Naive B cell (primary cell): ENCODE measurements at regions not wholly inside any gene's neighbourhood (a gene's known extent, or its start where the extent isn't known, plus 50 kb on each side); places are given as distances from the start of the nearest gene placed in this dataset.
"Not testable (repeated sequence)": the region's sequence is repeated elsewhere in the genome, so short reads cannot be mapped to it uniquely, and the experiment has no call there.

ENCODE experiments used
- ATAC-seq, 2 donors: fragments of 150-1000 bp; cut with Tn5 transposase; 2 replicates each; pipeline ENCODE4 v1.10.0; 2021; ENCODE audit warnings: low read depth in 2 of 2, mild to moderate bottlenecking in 2 of 2, moderate library complexity in 2 of 2
- DNase-seq: peaks from one replicate; pipeline ENCODE4 v3.0.0; 2022
- H3K27ac Mint-ChIP-seq, 6 donors: one replicate each; pipeline ENCODE4 v1.8.0; 2020 to 2022; ENCODE audit warnings: mild to moderate bottlenecking in 6 of 6, mixed read lengths in 6 of 6, moderate library complexity in 5 of 6, inconsistent platforms in 2 of 6
- H3K27me3 Mint-ChIP-seq, 3 donors: one replicate each; pipeline ENCODE4 v1.8.0; 2021 to 2022; ENCODE audit warnings: mixed read lengths in 3 of 3, mild to moderate bottlenecking in 1 of 3
- H3K36me3 Mint-ChIP-seq, 2 donors: one replicate each; pipeline ENCODE4 v1.8.0; 2020 to 2022; ENCODE audit warnings: mixed read lengths in 2 of 2, inconsistent platforms in 1 of 2, mild to moderate bottlenecking in 1 of 2
- H3K4me1 Mint-ChIP-seq, 3 donors: one replicate each; pipeline ENCODE4 v1.8.0; 2020 to 2022; ENCODE audit warnings: mixed read lengths in 3 of 3, inconsistent platforms in 1 of 3, mild to moderate bottlenecking in 1 of 3, moderate library complexity in 1 of 3
- H3K4me3 Mint-ChIP-seq, 8 donors: one replicate each; pipeline ENCODE4 v1.8.0; 2020 to 2022; ENCODE audit warnings: mild to moderate bottlenecking in 8 of 8, mixed read lengths in 8 of 8, moderate library complexity in 8 of 8, inconsistent platforms in 2 of 8
- H3K9me3 Mint-ChIP-seq, 7 donors: one replicate each; pipeline ENCODE4 v1.8.0; 2020 to 2022; ENCODE audit warnings: mixed read lengths in 7 of 7, mild to moderate bottlenecking in 5 of 7, inconsistent platforms in 2 of 7, moderate library complexity in 1 of 7

DNA sequence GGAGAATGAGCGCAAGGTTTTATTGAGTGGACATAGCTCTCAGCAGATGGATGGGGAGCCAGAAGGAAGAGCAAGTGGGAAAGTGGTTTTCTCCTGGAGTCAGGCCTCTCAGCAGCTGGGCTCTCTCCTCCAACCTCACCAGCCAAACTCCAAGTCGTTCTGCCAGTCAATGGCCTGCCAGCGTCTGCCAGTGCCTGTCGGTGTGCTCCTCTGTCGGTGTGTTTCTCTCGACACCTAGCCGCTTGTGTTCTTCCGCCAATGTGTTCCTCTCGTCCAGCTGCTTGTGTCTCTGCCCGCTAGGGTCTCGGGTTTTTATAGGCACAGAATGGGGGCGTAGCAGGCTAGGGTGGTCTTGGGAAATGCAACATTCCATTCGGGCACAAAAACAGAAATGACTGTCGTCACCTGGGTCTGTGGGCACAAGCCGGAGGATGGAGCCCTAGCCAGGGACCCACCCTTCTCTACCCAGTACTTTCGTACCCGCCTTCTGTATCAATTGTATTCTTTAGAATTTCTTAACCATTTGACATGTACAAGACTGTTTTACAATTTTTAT lies 1365.4 kb downstream of the FSCB start:
- ATAC-seq = no peak

DNA sequence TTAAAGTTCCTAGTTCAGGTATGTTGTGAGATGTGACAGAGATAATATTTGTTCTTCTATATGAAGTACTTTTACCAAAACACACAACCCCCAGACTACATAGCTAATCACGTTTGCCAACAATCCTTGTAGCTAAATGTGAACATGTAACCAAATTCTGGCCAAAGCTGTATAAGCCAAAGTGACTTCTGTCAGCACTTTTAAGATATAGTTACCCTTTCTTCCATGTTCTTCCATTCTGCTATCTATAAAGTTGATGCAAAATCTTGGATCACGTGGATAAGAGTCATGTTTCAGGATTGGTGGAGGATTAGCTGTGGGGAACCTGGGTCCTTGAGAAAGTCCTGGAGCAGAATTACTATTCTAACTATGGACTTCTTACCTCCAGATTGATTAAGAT lies 1366.6 kb downstream of the FSCB start:
- no peak for DNase-seq
- Mint-ChIP-seq H3K4me3 (no peak overlapping the region), H3K27ac (no peak overlapping the region), H3K27me3 (no peaks in the 10 kb centered on the region), H3K9me3 (peaks cover 0 to 4% (median 1%) of the 10 kb centered on the region in 7 donors), H3K36me3 (no peaks in the 10 kb centered on the region), H3K4me1 (no peaks in the 10 kb centered on the region)
- ATAC-seq = no peak

More for the DNA sequence above, 1365.4 kb downstream of the FSCB start:
- no peaks in the 10 kb centered on the region for H3K4me1 Mint-ChIP-seq
- no peak for DNase-seq
- H3K9me3 Mint-ChIP-seq = peaks cover 0 to 2% (median 0%) of the 10 kb centered on the region in 7 donors
- no peaks in the 10 kb centered on the region for H3K36me3 Mint-ChIP-seq
- H3K27me3 Mint-ChIP-seq = no peaks in the 10 kb centered on the region
- H3K27ac Mint-ChIP-seq = no peak overlapping the region
- H3K4me3 Mint-ChIP-seq = no peak overlapping the region

DNA sequence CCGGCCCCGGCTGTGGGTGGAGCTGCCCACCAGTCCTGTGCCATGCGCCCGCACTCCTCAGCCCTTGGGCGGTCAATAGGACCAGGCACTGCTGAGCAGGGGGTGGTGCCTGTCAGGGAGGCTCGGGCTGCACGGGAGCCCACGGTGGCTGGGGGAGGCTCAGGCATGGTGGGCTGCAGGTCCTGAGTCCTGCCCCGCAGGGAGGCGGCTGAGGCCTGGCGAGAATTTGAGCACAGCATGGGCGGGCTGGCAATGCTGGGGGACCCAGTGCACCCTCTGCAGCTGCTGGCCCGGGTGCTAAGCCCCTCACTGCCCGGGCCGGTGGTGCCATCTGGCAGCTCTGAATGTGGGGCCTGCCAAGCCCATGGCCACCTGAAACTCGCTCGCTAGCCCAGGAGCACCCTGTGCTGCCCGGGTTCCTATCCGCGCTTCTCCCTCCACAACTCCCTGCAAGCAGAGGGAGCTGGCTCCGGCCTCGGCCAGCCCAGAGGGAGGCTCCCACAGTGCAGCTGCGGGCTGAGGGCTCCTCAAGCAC lies 1371.1 kb downstream of the FSCB start:
- Mint-ChIP-seq H3K27me3 (no peaks in the 10 kb centered on the region), H3K9me3 (peaks cover 0 to 6% (median 2%) of the 10 kb centered on the region in 7 donors), H3K4me1 (no peaks in the 10 kb centered on the region), H3K27ac (no peak overlapping the region), H3K36me3 (no peaks in the 10 kb centered on the region), H3K4me3 (no peak overlapping the region)
- no peak for ATAC-seq
- no peak for DNase-seq

DNA sequence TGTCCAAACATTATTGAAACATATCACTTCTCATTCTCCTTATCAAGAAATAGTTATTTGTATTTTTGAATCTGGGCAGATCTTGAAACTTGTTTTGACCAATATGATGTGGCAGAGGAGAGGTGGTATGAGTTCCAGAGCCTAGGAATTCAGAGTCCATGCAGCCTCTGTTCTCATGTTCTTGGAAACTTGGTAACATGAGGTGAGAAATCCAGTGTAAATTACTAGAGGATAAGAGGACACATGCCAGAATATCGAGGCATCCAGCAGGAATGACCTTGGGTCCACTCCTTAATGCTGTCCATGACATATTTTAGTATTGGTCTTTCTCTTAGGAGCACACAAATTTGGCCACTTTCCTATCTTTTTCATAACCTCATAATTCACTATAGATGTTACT lies 1374.6 kb downstream of the FSCB start:
- Mint-ChIP-seq H3K36me3 (no peaks in the 10 kb centered on the region), H3K9me3 (peaks cover 0 to 19% (median 3%) of the 10 kb centered on the region in 7 donors), H3K4me3 (no peak overlapping the region), H3K4me1 (no peaks in the 10 kb centered on the region), H3K27me3 (no peaks in the 10 kb centered on the region), H3K27ac (no peak overlapping the region)
- no peak for DNase-seq
- ATAC-seq = no peak

DNA sequence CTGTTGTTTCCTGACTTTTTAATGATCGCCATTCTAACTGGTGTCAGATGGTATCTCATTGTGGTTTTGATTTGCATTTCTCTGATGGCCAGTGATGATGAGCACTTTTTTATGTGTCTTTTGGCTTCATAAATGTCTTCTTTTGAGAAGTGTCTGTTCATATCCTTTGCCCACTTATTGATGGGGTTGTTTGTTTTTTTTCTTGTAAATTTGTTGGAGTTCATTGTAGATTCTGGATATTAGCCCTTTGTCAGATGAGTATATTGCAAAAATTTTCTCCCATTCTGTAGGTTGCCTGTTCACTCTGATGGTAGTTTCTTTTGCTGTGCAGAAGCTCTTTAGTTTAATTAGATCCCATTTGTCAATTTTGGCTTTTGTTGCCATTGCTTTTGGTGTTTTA lies 1378.7 kb downstream of the FSCB start:
- not testable (repeated sequence) for H3K36me3 Mint-ChIP-seq, H3K4me3 Mint-ChIP-seq, H3K27me3 Mint-ChIP-seq, DNase-seq, H3K4me1 Mint-ChIP-seq, H3K27ac Mint-ChIP-seq, ATAC-seq
- peaks cover 0 to 19% (median 1%) of the 10 kb centered on the region in 7 donors for H3K9me3 Mint-ChIP-seq

DNA sequence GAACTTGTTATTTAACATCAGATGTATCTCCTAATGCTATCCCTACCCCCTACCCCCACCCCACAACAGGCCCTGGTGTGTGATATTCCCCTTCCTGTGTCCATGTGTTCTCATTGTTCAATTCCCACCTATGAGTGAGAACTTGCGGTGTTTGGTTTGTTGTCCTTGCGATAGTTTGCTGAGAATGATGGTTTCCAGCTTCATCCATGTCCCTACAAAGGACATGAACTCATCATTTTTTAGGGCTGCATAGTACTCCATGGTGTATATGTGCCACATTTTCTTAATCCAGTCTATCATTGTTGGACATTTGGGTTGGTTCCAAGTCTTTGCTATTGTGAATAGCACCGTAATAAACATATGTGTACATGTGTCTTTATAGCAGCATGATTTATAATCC lies 1379.2 kb downstream of the FSCB start:
- not testable (repeated sequence) for H3K27ac Mint-ChIP-seq, H3K36me3 Mint-ChIP-seq, ATAC-seq, H3K4me1 Mint-ChIP-seq, H3K27me3 Mint-ChIP-seq, DNase-seq, H3K4me3 Mint-ChIP-seq
- H3K9me3 Mint-ChIP-seq = peaks cover 0 to 19% (median 1%) of the 10 kb centered on the region in 7 donors

DNA sequence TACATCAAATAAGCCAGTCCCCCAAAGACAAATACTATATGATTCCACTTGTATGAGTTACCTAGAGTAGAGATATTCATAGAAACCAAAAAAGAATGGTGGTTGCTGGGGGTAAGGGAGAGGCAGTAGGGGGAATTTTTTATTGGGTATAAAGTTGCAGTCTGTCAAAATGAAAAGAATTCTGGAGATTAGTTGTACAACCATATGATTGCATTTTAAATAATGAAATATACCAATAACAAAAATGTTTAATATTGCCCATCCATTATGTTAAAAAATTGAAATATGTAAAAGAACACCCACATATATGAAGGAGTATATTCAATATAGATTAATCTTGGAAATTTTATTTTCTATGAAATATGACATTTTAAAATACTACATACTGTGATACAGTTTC lies 1383.5 kb downstream of the FSCB start:
- H3K27me3 Mint-ChIP-seq = no peaks in the 10 kb centered on the region
- no peak overlapping the region for H3K27ac Mint-ChIP-seq
- ATAC-seq (no peak), DNase-seq (no peak)
- H3K4me1 Mint-ChIP-seq = no peaks in the 10 kb centered on the region
- peaks cover 2 to 20% (median 8%) of the 10 kb centered on the region in 7 donors for H3K9me3 Mint-ChIP-seq
- no peaks in the 10 kb centered on the region for H3K36me3 Mint-ChIP-seq
- no peak overlapping the region for H3K4me3 Mint-ChIP-seq

DNA sequence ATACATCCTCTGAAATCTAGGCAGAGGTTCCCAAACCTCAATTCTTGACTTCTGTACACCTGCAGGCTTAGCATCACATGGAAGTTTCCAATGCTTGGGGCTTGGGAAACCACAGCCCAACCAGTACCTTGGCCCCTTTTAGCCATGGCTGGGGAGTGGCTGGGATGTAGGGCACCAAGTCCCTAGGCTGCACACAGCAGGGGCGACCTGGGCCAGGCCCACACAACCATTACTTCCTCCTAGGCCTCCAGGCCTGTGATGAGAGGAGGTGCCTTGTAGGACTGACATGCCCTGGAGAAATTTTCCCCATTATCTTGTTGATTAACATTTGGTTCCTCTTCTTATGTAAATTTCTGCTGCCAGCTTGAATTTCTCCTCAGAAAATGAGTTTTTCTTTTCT lies 1387.4 kb downstream of the FSCB start:
- Mint-ChIP-seq H3K4me1 (no peaks in the 10 kb centered on the region), H3K36me3 (no peaks in the 10 kb centered on the region), H3K27ac (no peak overlapping the region), H3K4me3 (no peak overlapping the region), H3K9me3 (peaks cover 2 to 24% (median 12%) of the 10 kb centered on the region in 7 donors), H3K27me3 (no peaks in the 10 kb centered on the region)
- DNase-seq (no peak), ATAC-seq (no peak)

DNA sequence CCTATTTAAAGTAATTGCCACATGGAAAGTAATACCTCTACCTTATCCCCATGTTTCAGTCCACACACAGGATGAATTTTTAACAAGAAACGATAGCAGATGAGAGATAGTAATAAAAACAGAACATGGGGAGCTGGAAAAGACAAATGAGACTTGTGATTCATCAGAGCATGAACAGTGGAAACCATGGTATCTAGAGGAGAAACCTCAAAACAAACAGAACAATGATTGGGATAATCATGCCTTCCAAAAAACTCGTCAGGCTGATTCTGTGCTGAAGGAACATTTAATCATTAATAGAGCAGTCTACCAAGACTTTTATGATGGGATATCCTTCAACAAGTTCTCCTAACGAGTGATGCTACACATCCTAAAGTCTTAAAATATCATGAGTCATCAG lies 1390.7 kb downstream of the FSCB start:
- Mint-ChIP-seq H3K36me3 (no peaks in the 10 kb centered on the region), H3K4me3 (no peak overlapping the region), H3K27ac (no peak overlapping the region), H3K9me3 (peaks cover 2 to 24% (median 12%) of the 10 kb centered on the region in 7 donors), H3K27me3 (no peaks in the 10 kb centered on the region), H3K4me1 (no peaks in the 10 kb centered on the region)
- DNase-seq (no peak), ATAC-seq (no peak)

DNA sequence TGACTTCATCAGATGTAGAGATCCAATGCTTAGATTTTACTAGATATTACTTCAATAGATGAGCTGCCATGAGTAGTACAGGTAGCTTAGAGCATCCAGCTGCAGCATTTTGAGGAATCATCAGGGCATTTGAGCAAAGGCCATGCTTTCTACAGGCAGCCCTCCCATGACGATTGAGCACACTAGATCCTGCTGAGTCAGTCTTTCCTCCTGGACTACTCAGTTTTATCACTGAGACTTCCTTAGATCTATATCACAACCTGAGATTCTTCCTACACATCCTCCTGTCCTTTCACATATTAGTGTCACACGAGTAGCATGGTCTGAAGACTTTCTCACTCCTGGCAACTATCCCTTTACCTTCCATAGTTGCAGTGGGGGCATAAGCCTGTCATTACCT lies 1401.8 kb downstream of the FSCB start:
- Mint-ChIP-seq H3K4me1 (no peaks in the 10 kb centered on the region), H3K27ac (no peak overlapping the region), H3K27me3 (no peaks in the 10 kb centered on the region), H3K9me3 (peaks cover 0 to 10% (median 0%) of the 10 kb centered on the region in 7 donors), H3K36me3 (no peaks in the 10 kb centered on the region), H3K4me3 (no peak overlapping the region)
- ATAC-seq (no peak), DNase-seq (no peak)

DNA sequence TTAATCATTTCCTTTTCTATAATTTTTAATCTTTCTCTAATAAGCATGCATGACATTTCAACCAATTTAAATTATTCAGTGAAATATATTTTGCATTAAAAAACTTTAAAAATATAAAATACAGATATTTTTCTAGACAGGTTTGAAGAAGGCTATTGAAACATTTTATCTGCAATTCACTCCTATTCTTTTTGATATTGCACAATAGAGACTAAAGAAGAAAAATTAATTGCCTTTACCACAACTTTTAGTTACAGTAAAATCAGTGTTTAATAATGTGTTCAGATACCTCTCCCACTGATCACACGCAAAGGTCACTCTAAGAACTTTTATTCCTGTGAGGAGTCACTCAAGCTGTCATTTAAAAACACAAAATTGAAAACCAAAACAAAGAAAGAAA lies 1416.7 kb downstream of the FSCB start:
- no peak for ATAC-seq
- H3K9me3 Mint-ChIP-seq = peaks cover 0 to 7% (median 4%) of the 10 kb centered on the region in 7 donors
- no peak overlapping the region for H3K4me3 Mint-ChIP-seq
- no peaks in the 10 kb centered on the region for H3K36me3 Mint-ChIP-seq
- H3K27ac Mint-ChIP-seq = no peak overlapping the region
- no peak for DNase-seq
- H3K27me3 Mint-ChIP-seq = no peaks in the 10 kb centered on the region
- no peaks in the 10 kb centered on the region for H3K4me1 Mint-ChIP-seq

DNA sequence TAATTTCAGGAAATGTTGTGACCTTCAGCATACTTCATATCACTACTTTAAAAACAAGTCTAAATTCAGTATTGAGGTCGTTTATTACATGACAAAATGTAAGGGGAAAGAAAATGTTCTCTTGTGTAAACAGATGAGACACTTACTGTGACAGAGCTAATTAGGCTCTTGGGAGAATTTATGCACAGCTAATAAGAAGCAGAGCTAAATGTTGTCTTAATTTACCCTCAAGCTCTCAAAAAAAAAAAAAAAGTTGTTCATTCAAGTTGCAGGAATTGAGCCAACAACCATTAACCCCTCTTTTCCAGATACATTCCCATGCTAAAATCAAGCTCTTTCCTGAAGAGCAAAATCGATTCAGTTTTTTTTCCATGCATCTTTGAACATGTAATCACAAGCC lies 1419.4 kb downstream of the FSCB start:
- Mint-ChIP-seq H3K27ac (no peak overlapping the region), H3K36me3 (no peaks in the 10 kb centered on the region), H3K27me3 (no peaks in the 10 kb centered on the region), H3K4me3 (no peak overlapping the region), H3K4me1 (no peaks in the 10 kb centered on the region), H3K9me3 (peaks cover 3 to 7% (median 5%) of the 10 kb centered on the region in 7 donors)
- DNase-seq (no peak), ATAC-seq (no peak)

DNA sequence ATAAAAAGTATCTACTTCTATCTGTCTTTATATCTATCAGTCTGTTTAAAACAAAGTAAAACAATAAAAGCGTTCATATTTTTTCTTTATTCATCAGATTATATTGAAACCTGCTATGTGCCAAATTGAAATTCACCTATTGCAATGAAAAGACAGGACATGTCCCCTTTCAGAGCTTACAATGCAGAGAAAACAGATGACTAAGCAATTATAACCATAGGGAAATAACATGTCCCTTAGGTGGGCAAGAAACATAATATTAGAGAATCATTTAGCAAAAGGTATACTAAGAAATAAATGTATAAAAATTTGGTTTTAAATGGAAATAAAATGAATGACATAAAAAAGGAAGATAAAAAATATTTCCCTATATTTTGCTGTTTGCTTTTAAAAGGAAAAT lies 1421.3 kb downstream of the FSCB start:
- no peak for ATAC-seq
- H3K27ac Mint-ChIP-seq = no peak overlapping the region

DNA sequence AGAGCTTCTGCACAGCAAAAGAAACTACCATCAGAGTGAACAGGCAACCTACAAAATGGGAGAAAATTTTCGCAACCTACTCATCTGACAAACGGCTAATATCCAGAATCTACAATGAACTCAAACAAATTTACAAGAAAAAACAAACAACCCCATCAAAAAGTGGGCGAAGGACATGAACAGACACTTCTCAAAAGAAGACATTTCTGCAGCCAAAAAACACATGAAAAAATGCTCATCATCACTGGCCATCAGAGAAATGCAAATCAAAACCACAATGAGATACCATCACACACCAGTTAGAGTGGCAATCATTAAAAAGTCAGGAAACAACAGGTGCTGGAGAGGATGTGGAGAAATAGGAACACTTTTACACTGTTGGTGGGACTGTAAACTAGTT lies 1439.7 kb downstream of the FSCB start:
- H3K4me1 Mint-ChIP-seq, H3K27me3 Mint-ChIP-seq, H3K4me3 Mint-ChIP-seq, ATAC-seq, H3K27ac Mint-ChIP-seq, DNase-seq, H3K9me3 Mint-ChIP-seq, H3K36me3 Mint-ChIP-seq: not testable (repeated sequence)

More for the DNA sequence above, 1421.3 kb downstream of the FSCB start:
- no peak for DNase-seq
- peaks cover 3 to 7% (median 4%) of the 10 kb centered on the region in 7 donors for H3K9me3 Mint-ChIP-seq
- H3K27me3 Mint-ChIP-seq = no peaks in the 10 kb centered on the region
- no peaks in the 10 kb centered on the region for H3K36me3 Mint-ChIP-seq
- no peaks in the 10 kb centered on the region for H3K4me1 Mint-ChIP-seq
- no peak overlapping the region for H3K4me3 Mint-ChIP-seq

DNA sequence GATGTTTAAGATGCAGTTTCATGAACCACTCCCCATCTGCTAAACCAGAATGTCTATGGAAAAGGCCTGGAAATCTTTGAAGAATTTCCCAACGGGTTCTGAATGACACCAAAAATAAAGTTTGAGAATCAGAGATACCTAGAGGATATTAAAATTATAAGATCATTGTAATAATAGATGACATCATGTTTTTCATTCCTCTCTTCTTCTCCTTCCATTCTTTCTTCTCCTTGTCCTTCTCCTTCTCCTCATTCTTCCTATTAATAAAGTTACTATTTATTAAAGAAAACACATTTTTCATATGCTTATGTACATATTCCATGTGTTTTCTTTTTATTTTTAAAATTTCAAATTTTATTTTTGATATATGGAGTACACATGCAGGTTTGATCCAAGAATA lies 1449.4 kb downstream of the LRFN5 start:
- no peaks in the 10 kb centered on the region for H3K27me3 Mint-ChIP-seq
- DNase-seq (no peak), ATAC-seq (no peak)
- no peak overlapping the region for H3K4me3 Mint-ChIP-seq
- no peak overlapping the region for H3K27ac Mint-ChIP-seq
- peaks cover 0 to 10% (median 4%) of the 10 kb centered on the region in 7 donors for H3K9me3 Mint-ChIP-seq
- no peaks in the 10 kb centered on the region for H3K36me3 Mint-ChIP-seq
- H3K4me1 Mint-ChIP-seq = no peaks in the 10 kb centered on the region
